ENCODE measurements at regions not wholly inside any gene's neighbourhood (a gene's known extent, or its start where the extent isn't known, plus 50 kb on each side); places are given as distances from the start of the nearest gene placed in this dataset.
"Not testable (repeated sequence)": the region's sequence is repeated elsewhere in the genome, so short reads cannot be mapped to it uniquely, and the experiment has no call there.

GRCh38 chr3:152622811-152623167, 212.1 kb upstream of the P2RY1 start:
- no peak for DNase-seq

GRCh38 chr3:152623286-152623911, 211.5 kb upstream of the P2RY1 start:
- no peak for DNase-seq

GRCh38 chr3:152626226-152626625, 208.7 kb upstream of the P2RY1 start:
- DNase-seq: no peak

DNA sequence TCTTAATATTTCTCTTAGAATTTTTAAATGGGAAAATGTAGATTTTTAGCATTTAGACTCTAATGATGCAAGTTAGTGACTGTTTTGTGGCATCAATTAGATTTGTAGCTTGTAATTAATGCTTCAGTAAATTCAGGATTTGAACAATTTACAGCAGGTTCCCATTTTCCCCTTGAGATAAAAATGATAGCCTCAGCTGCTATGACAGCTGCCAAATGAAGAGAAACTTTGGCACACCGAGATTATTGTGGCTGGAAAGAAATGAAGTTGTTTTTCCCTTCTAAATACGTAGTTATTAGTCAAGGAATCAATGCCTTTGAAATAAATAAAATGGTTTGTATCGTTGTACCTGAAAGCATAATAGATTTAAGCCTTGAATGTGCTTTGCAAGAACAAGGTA, 206.4 kb upstream of the P2RY1 start:
- no peak for DNase-seq

- DNase-seq: no peak
Measured at GRCh38 chr3:152629363-152630122, 205.4 kb upstream of the P2RY1 start.

DNA sequence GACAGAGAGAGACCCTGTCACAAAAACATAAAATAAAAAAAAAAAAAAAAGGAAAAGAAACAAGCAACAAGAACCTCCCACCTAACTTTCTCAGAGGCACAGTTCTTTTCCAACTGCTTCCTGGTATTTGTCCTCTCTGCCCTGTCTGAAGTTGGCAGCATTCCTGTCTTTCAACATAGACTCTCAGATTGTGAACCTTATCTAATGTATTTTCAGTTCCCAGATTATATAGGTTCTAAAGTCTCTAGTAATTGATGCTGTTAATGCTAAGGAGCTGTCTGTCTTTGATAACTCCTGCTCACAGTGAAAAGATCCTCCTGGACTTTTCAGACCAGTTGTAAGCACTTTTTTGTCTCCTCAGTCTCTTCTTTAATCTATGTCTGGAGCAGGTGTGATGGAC, 199.5 kb upstream of the P2RY1 start:
- DNase-seq: no peak

GRCh38 chr3:152636651-152637050, 198.3 kb upstream of the P2RY1 start:
- DNase-seq: no peak

DNA sequence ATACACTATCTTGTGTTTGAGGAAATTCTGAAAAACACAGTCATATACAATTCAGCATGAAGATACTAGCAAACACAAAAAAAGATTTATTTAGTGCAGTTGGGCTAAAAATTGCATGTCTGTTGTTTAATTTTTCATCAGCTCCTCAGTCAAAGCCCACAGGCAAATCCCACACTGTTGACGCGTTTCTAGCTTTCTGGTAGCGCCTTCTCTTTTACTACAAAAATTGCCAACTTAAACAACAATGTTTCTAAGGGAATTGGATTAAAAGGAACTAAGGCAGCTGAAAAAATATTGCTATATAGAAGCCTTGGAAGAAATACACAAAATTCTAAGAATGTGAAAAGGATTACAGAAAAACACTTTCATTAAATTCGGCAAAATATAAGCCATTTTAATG, 196.7 kb upstream of the P2RY1 start:
- no peak for DNase-seq

DNA sequence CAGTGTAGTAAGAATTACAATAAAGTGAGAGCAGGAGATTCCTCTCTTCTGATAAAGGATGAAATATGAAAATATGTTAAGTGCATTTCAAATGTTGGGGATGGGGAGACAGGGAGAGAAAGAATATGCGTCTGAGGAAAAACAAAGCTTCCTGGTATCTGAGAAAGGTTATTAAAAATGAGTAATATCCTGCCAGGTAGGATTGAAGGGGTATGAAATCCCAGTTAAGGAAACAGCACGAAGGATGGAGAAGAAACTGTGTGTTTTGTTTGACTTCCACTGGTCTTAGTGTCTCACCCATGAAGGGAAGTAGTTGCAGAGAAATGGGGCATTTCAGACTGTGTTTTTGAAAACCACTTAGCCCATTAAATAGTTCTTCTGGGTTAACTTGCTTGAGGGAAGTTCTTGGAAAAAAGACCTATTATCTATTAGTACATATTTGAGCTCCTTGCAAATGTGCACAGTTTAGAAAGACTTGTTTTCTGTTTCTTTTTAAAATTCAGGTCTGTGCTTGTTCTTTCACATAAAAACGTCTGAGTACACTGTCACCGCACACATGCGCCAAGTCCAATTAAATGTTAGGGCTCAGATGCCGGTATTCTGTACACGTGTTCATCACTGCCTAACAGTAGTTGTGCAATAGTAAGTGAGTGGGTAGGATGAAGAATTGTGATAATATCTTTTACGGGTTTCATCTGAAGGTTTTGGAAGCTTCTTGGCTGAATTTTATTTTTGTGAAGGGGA, 196.1 kb upstream of the P2RY1 start:
- no peak for DNase-seq

- DNase-seq: no peak
Measured at GRCh38 chr3:152641198-152641597, 193.7 kb upstream of the P2RY1 start.

- DNase-seq: no peak
Measured at GRCh38 chr3:152642658-152643057, 192.3 kb upstream of the P2RY1 start.

DNA sequence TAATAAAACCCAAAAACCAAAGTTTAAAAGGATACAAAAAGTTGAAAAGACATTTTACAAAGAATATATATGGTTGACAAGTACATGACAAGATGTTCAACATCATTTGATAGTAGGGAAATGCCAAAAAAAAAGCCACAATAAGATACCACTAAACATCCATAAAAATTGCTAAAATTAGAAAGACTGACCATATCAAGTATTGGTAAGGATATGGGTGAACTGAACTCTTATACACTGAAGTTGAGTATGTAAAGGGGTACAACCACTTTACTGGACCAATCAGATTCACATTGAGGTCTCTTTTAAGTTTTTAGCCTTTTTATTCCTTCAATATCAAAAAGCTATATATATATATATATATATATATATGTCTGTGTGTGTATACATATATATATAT, 190.5 kb upstream of the P2RY1 start:
- DNase-seq: no peak

DNA sequence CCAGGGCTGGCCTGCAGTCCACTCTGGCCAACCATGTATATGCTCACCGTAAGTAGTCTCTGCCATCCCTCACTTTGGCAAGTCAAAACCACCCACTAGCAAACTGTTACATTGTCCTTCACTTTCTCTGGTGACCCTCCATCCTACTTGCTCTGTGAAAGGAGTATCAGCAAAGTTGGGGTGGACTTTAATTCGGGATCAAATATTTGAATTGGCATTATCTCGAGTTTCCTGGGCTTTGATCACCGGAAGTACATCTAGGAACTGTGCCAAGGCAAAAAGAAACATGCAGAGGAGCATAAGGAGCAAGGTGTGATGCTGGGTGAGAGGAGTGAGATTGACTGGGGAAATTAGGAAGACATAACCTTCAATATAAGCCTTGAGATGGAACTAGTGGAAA, 188.9 kb upstream of the P2RY1 start:
- no peak for DNase-seq

DNA sequence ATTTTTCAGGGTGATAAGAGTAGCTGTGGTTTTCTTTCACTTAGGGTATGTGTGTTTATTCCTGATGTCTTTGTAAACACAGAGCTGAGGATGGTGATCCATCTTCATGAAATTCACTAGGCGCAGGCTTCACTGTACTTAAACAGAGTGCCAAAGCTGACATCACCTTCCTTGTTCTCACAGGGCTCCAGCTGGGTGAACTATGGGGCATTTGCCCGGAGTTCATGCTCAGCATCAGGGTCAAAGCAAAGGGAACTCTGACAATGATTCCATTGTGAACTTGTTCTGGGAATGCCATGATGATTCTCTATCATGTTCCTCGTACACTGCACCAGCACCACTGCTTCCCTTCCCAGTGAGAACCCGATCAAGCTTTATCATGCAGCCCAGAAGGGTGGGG, 184.8 kb upstream of the P2RY1 start:
- no peak for DNase-seq

DNA sequence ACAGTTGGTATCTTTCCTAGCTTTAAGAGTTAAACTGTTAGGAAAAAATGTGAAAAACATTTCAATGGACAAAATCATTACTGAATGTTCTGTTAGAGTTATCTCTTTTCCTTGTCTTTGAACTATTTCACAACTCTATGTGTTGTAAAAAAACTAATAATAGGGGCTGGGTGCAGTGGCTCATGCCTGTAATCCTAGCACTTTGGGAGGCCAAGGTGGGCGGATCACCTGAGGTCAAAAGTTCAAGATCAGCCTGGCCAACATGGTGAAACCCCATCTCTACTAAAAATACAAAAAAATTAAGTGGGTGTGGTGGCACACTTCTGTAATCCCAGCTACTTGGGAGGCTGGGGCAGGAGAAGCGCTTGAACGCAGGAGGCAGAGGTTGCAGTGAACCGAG, 184.0 kb upstream of the P2RY1 start:
- not testable (repeated sequence) for DNase-seq

DNA sequence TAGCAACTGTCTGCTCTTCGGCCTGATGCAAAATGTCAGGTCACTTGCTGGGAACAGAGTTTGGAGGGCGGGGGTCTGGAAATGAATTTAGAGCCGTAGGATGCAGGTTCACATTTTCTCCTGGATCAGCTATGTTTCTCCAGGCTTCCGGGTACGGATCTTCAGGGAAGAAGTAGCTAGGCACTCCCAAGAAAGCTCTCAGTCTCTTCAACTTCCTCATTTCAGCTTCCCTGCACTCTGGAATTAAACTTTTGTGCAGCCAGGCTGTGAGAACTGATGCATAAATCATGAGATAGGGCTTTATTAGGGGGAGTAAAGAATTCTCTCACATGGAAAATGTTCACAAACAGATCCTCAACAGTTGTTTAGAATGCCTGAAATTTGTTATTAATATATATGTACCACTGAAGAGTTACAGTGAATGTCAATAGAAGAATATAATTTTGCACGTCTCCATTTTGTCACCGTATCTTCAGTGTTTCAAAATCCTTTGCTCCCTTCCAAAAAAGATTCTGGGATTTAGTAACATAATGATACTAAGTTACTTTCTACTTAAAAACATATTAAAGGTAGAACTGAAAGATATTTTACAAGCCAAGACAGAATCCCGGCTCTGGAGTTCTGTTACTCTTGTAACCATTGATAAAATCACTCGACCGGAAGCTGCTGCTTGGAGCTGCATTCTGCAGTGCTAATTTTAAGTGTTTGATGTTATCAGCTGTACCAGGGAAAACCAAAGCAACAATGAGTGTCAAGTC, 178.5 kb upstream of the P2RY1 start:
- no peak for DNase-seq

GRCh38 chr3:152656972-152657355, 178.0 kb upstream of the P2RY1 start:
- no peak for DNase-seq

DNA sequence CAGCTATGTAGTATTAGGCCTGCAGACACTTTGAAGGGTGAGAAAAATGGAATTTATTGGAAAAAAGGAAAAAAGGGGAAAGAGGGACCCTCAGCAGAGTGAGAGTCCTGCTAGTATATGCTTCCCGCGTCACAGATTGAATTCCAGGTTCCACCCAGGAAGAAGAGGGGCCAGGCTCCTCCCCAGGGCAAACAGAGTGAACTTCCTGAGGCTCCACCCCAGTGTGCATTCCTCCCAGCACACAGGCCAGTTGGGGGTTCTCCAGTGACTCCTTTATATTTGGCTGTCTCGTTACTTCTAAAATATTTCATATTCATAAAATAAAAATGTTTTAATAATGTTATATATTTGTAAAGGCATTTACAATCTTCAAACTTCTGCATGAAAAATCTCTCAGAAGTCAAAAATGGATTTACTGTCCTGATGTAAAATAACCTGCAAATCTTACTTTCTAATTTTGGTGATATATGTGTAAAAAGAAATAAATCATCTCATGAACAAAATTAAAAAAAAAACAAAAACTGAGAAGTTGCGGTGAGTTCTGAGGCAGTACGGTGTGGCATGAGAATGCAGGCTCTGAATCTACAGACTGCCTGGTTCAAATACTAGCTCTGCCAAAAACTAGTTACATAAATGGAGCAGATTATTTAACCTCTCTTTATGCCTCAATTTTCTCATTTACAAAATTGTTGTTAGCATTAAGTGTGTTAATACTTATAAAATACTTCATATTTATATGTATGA, 175.8 kb upstream of the P2RY1 start:
- no peak for DNase-seq

- no peak for DNase-seq
Measured at GRCh38 chr3:152662157-152662556, 172.8 kb upstream of the P2RY1 start.

DNA sequence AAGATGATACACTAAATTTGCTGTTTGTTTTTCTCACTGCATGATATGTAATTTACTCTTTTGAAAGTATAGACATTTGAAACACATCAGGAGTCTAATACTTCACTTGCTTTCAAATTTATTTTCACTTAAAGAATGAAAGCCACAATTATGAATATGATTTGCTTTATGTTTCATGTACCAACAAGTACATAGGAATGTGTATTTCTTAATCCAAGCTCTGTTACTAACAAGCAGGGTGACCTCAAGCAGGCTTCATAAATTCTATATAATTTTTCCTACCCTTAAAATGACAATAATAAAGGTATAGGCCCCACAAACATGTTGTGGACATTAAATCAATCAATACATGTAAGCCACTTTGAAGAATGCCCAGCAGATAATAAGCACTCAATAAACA, 170.2 kb upstream of the P2RY1 start:
- no peak for DNase-seq

DNA sequence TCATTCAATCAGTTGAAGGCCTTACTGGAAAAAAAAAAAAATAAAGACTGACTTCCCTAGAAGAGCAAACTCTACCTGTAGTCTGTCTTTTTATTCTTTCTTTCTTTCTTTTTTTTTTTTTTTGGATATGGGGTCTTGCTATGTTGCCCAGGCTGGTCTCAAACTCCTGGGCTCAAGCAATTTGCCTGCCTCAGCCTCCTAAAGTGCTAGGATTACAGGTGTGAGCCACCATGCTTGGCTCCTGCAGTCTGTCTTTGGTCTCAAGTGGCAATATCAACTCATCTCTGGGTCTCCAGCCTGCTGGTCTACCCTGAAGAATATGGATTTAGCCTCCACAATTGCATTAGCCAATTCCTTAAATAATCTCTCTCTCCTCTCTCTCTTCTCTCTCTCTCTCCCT, 167.7 kb upstream of the P2RY1 start:
- DNase-seq: no peak

DNA sequence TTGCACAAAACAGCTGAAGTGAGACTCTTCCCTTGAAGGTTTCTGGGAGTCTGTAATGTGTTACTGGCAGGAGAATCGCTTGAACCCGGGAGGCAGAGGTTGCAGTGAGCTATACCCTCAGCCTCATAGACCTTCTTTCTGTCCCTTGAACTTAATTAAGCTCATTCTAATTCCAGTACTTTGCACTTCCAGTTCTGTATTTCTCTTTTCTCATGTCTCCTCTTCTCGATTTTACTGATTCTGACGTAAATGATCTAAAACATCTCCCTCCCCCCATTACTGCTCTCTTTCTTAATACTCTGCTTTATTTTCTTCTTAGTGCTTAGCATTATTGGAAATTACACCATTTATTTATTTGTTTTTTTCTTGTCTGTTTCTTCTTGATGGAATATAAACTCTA, 165.4 kb upstream of the P2RY1 start:
- DNase-seq: no peak

All from NCI-H1105 (cell line).